Mucosa of descending colon (tissue), 3 donors: ENCODE measurements at regions not wholly inside any gene's neighbourhood (a gene's known extent, or its start where the extent isn't known, plus 50 kb on each side); places are given as distances from the start of the nearest gene placed in this dataset.
"Not testable (repeated sequence)": the region's sequence is repeated elsewhere in the genome, so short reads cannot be mapped to it uniquely, and the experiment has no call there.

ENCODE experiments used
- ATAC-seq: fragments of 200-7000 bp; cut with Tn5 transposase; one replicate; pipeline ENCODE4 v1.9.1; 2020; ENCODE audit warnings: mild to moderate bottlenecking, moderate library complexity
- DNase-seq, 3 donors: peaks; one replicate each; pipeline ENCODE4 v3.0.0-alpha.2; 2020
- H3K36me3 ChIP-seq: fragments of 200-600 bp; one replicate; pipeline ENCODE4 v1.8.0; 2021; ENCODE audit warnings: low read depth, mild to moderate bottlenecking
- H3K4me1 ChIP-seq: fragments of 200-600 bp; one replicate; pipeline ENCODE4 v1.8.0; 2021; ENCODE audit warnings: low read depth, mild to moderate bottlenecking
- H3K4me3 ChIP-seq: fragments of 200-600 bp; one replicate; pipeline ENCODE4 v1.8.0; 2021; ENCODE audit warnings: mild to moderate bottlenecking
- H3K9me3 ChIP-seq: fragments of 200-600 bp; one replicate; pipeline ENCODE4 v1.8.0; 2021; ENCODE audit warnings: mild to moderate bottlenecking
- CTCF ChIP-seq: fragments of 200-600 bp; IDR thresholded peaks from one replicate; pipeline ENCODE4 v1.8.0; 2022; ENCODE audit warnings: antibody characterized with exemption, mild to moderate bottlenecking
- intact Hi-C, 2 donors: fragments of 100-400 bp; cut with DNase I in 1 of 2; cut with micrococcal nuclease in 1 of 2; formaldehyde crosslinking; loops; one replicate each; pipeline versions ENCODE4 v1.11.0 to v1.11.1; 2022; cut with DNase I, micrococcal nuclease
- donor health status: DM: no; HTN: no; CAD: no; lungs with moderate emphysema.
- donor health status: DM: no; HTN: no; CAD: no.
- donor health status: DM: no; HTN: yes; CAD: no.

GRCh38 chr5:90264689-90265544, 144.6 kb downstream of the CETN3 start:
- Histone ChIP-seq H3K36me3 (no peaks in the 10 kb centered on the region), H3K4me1 (no peaks in the 10 kb centered on the region), H3K4me3 (no peak overlapping the region), H3K9me3 (no peaks in the 10 kb centered on the region)
- ATAC-seq (peak; percentile 73), DNase-seq (peak; percentile 34 to 79 (median 61))
- intact Hi-C loops = loop anchor here in 1 of 2 donors (10.0 kb wide), 1 partner anchor 130 kb away; no protein-coding TSS in a partner anchor
- peak; percentile 73 for TF ChIP-seq CTCF

GRCh38 chr5:90263102-90263820, 146.3 kb downstream of the CETN3 start:
- intact Hi-C loops = loop anchor here in 1 of 2 donors (10.0 kb wide), 1 partner anchor 128 kb away; no protein-coding TSS in a partner anchor

DNA sequence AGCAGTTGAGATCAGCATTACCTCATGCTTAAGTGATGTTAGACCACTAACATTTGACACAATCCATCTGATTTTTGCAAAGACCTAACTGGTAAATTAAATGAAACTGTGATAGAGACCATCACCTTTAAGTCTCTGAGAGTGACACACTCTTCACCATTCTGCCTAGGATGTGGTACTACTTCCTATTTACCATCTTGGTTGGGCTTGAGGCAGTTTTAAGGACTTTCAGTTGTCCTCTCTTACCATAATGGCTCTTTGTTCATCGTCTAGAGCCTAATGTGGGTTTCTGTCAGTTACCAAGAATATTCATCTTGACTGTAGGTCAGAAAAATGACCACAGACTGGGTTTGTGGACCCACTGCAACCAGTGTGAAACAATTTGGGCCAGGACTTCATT, 158.1 kb downstream of the CETN3 start:
- no peak for ATAC-seq
- TF ChIP-seq CTCF = no peak

More at GRCh38 chr5:90263102-90263820, 146.3 kb downstream of the CETN3 start:
- no peak for ATAC-seq
- TF ChIP-seq CTCF = no peak
- no peak for DNase-seq
- no peaks in the 10 kb centered on the region for H3K4me1 ChIP-seq
- H3K9me3 ChIP-seq = no peaks in the 10 kb centered on the region
- H3K36me3 ChIP-seq = no peaks in the 10 kb centered on the region
- H3K4me3 ChIP-seq = no peak overlapping the region

GRCh38 chr5:90248640-90249039, 160.9 kb downstream of the CETN3 start:
- Histone ChIP-seq H3K4me3 (no peak overlapping the region), H3K36me3 (no peaks in the 10 kb centered on the region), H3K9me3 (no peaks in the 10 kb centered on the region), H3K4me1 (no peaks in the 10 kb centered on the region)
- DNase-seq = no peak
- TF ChIP-seq CTCF = no peak
- ATAC-seq = no peak
- intact Hi-C loops = no loop called here

More for the DNA sequence above, 158.1 kb downstream of the CETN3 start:
- H3K4me3 ChIP-seq = no peak overlapping the region
- H3K9me3 ChIP-seq = no peaks in the 10 kb centered on the region
- DNase-seq = no peak
- intact Hi-C loops = no loop called here
- no peaks in the 10 kb centered on the region for H3K4me1 ChIP-seq
- no peaks in the 10 kb centered on the region for H3K36me3 ChIP-seq

GRCh38 chr5:90243848-90244247, 165.7 kb downstream of the CETN3 start:
- DNase-seq, intact Hi-C loops, H3K36me3 ChIP-seq, H3K4me1 ChIP-seq, H3K4me3 ChIP-seq, ATAC-seq, H3K9me3 ChIP-seq: not testable (repeated sequence)

- no peak for ATAC-seq
- Histone ChIP-seq H3K36me3 (no peaks in the 10 kb centered on the region), H3K4me1 (no peaks in the 10 kb centered on the region), H3K9me3 (no peaks in the 10 kb centered on the region), H3K4me3 (no peak overlapping the region)
- intact Hi-C loops = no loop called here
- no peak for DNase-seq
- TF ChIP-seq CTCF = no peak
Observed at GRCh38 chr5:90233476-90233875, 176.1 kb downstream of the CETN3 start.
